IMR-90 (cell line): ENCODE measurements at regions not wholly inside any gene's neighbourhood (a gene's known extent, or its start where the extent isn't known, plus 50 kb on each side); places are given as distances from the start of the nearest gene placed in this dataset.

Experiments used
- ATAC-seq: fragments of 200-7000 bp; cut with Tn5 transposase; 2 replicates; pipeline ENCODE4 v1.9.1; 2020; ENCODE audit warnings: low read depth, mild to moderate bottlenecking, moderate library complexity
- BruUV-seq: library from RNA; stranded (reverse); fragments of 400-500 nt; replicated peaks from 2 replicates; lab custom pipeline; 2021; lab: Mats Ljungman, UMichigan
- CTCF ChIA-PET: fragments of 300-600 bp; formaldehyde crosslinking; extraction: SDS; loops from one replicate; lab custom pipeline; 2021; ENCODE audit warnings: antibody characterized with exemption; lab: Yijun Ruan, JAX
- POLR2A ChIA-PET: fragments of 300-600 bp; sonication (Branson Sonifier 250); formaldehyde crosslinking; loops from one replicate; lab custom pipeline; 2022; ENCODE audit warnings: antibody characterized with exemption; ENCODE audit not compliant: unreplicated experiment; lab: Charles Lee
- DNase-seq: peaks from one replicate; pipeline ENCODE4 v3.0.0; 2013
- H2AFZ ChIP-seq: replicated peaks from 2 replicates; pipeline ENCODE3; 2013; ENCODE audit warnings: low read length, mild to moderate bottlenecking; ENCODE audit not compliant: poor library complexity
- H2AK5ac ChIP-seq: 2 replicates; pipeline ENCODE4 v1.6.1; 2013; ENCODE audit warnings: low read depth, low read length, inconsistent platforms
- H2AK9ac ChIP-seq: replicated peaks from 2 replicates; pipeline ENCODE3; 2013; ENCODE audit warnings: mild to moderate bottlenecking, low read depth, low read length, moderate library complexity; ENCODE audit not compliant: poor library complexity
- H2BK120ac ChIP-seq: 2 replicates; pipeline ENCODE4 v1.6.1; 2013; ENCODE audit warnings: low read depth, low read length, inconsistent platforms
- H2BK15ac ChIP-seq: 3 replicates; pipeline ENCODE4 v1.6.1; 2013; ENCODE audit warnings: low read depth, low read length, inconsistent platforms
- H2BK20ac ChIP-seq: 2 replicates; pipeline ENCODE4 v1.6.1; 2013; ENCODE audit warnings: low read depth, mild to moderate bottlenecking, inconsistent platforms, low read length, moderate library complexity
- H2BK5ac ChIP-seq: 2 replicates; pipeline ENCODE4 v1.6.1; 2013; ENCODE audit warnings: mild to moderate bottlenecking, low read depth, low read length, inconsistent platforms; ENCODE audit not compliant: poor library complexity, severe bottlenecking
- H3K14ac ChIP-seq: replicated peaks from 2 replicates; pipeline ENCODE4 v1.6.1; 2013; ENCODE audit warnings: low read depth, low read length, inconsistent platforms
- H3K18ac ChIP-seq: 2 replicates; pipeline ENCODE4 v1.6.1; 2013; ENCODE audit warnings: low read depth, low read length, control low read depth
- H3K23ac ChIP-seq: 2 replicates; pipeline ENCODE4 v1.6.1; 2013; ENCODE audit warnings: low read depth, low read length, inconsistent platforms
- H3K27ac ChIP-seq: 2 replicates; pipeline ENCODE4 v1.5.1; 2013; ENCODE audit warnings: mild to moderate bottlenecking, control low read depth, low read length; ENCODE audit not compliant: insufficient read depth
- H3K27me3 ChIP-seq: 2 replicates; pipeline ENCODE4 v1.6.1; 2013; ENCODE audit warnings: low read length; ENCODE audit not compliant: control insufficient read depth, insufficient read depth
- H3K36me3 ChIP-seq: 2 replicates; pipeline ENCODE4 v1.6.1; 2013; ENCODE audit warnings: low read length, mixed read lengths; ENCODE audit not compliant: control insufficient read depth, insufficient read depth
- H3K4ac ChIP-seq: 2 replicates; pipeline ENCODE4 v1.6.1; 2013; ENCODE audit warnings: low read depth, low read length, inconsistent platforms
- H3K4me1 ChIP-seq: 2 replicates; pipeline ENCODE4 v1.6.1; 2013; ENCODE audit warnings: low read length, mixed read lengths; ENCODE audit not compliant: control insufficient read depth, insufficient read depth
- H3K4me2 ChIP-seq: 2 replicates; pipeline ENCODE4 v1.6.1; 2013; ENCODE audit warnings: low read depth, mild to moderate bottlenecking, control low read depth, low read length, moderate library complexity
- H3K4me3 ChIP-seq: 2 replicates; pipeline ENCODE4 v1.5.1; 2013; ENCODE audit warnings: low read depth, mild to moderate bottlenecking, control low read depth, low read length, moderate library complexity; ENCODE audit not compliant: insufficient read depth
- H3K56ac ChIP-seq: 2 replicates; pipeline ENCODE4 v1.6.1; 2013; ENCODE audit warnings: low read length, inconsistent platforms; ENCODE audit not compliant: insufficient read depth; ENCODE audit errors: extremely low read depth
- H3K79me1 ChIP-seq, 2 experiments: 2 replicates each; pipeline ENCODE4 v1.6.1; 2013; ENCODE audit warnings: low read length in 2 of 2, inconsistent platforms in 1 of 2, low read depth in 1 of 2
- H3K9ac ChIP-seq: 2 replicates; pipeline ENCODE4 v1.6.1; 2013; ENCODE audit warnings: low read depth, low read length, control low read depth
- H3K9me1 ChIP-seq: 2 replicates; pipeline ENCODE4 v1.6.1; 2013; ENCODE audit warnings: low read length, inconsistent platforms; ENCODE audit not compliant: insufficient read depth
- H3K9me3 ChIP-seq: 2 replicates; pipeline ENCODE4 v1.6.1; 2013; ENCODE audit warnings: low read length; ENCODE audit not compliant: control insufficient read depth, insufficient read depth
- H4K20me1 ChIP-seq: 2 replicates; pipeline ENCODE4 v1.6.1; 2013; ENCODE audit warnings: low read length, inconsistent platforms; ENCODE audit not compliant: insufficient read depth
- H4K5ac ChIP-seq: 2 replicates; pipeline ENCODE4 v1.6.1; 2013; ENCODE audit warnings: mild to moderate bottlenecking, low read depth, low read length, control low read depth
- H4K8ac ChIP-seq, 2 experiments: 2 replicates each; pipeline ENCODE4 v1.6.1; 2013; ENCODE audit warnings: low read depth in 2 of 2, low read length in 2 of 2, control low read depth in 1 of 2, inconsistent platforms in 1 of 2
- H4K91ac ChIP-seq: 2 replicates; pipeline ENCODE4 v1.6.1; 2013; ENCODE audit warnings: low read depth, low read length, inconsistent platforms; ENCODE audit not compliant: insufficient read depth
- BHLHE40 ChIP-seq: fragments of 150-350 bp; IDR thresholded peaks from 2 replicates; pipeline ENCODE4 v1.6.1; 2016; ENCODE audit warnings: mild to moderate bottlenecking, low read depth, low read length
- CEBPB ChIP-seq: IDR thresholded peaks from 2 replicates; pipeline ENCODE4 v1.6.1; 2012; ENCODE audit warnings: low read depth, low read length, improper control_type of control experiment
- CHD1 ChIP-seq: IDR thresholded peaks from 2 replicates; pipeline ENCODE4 v1.6.1; 2012; ENCODE audit warnings: low read depth, low read length, improper control_type of control experiment
- FOS ChIP-seq: fragments of 150-350 bp; IDR thresholded peaks from 2 replicates; pipeline ENCODE4 v1.6.1; 2016; ENCODE audit warnings: low read depth, low read length
- MAZ ChIP-seq: IDR thresholded peaks from 2 replicates; pipeline ENCODE4 v1.6.1; 2012; ENCODE audit warnings: low read depth, mild to moderate bottlenecking, low read length, improper control_type of control experiment, moderate library complexity, borderline replicate concordance
- RAD21 ChIP-seq: IDR thresholded peaks from 2 replicates; pipeline ENCODE4 v1.6.1; 2012; ENCODE audit warnings: low read length, improper control_type of control experiment
- RFX5 ChIP-seq: IDR thresholded peaks from 2 replicates; pipeline ENCODE4 v1.8.0; 2012; ENCODE audit warnings: low read depth, mild to moderate bottlenecking, low read length, moderate library complexity
- WGBS, 2 experiments: methylation state at CpG; one replicate each; pipeline versions ENCODE4 v1.1.5 to v1.1.7; 2013; ENCODE audit warnings: missing lambda C conversion rate in 2 of 2; ENCODE audit not compliant: insufficient read length in 1 of 2; ENCODE audit errors: extremely low coverage in 2 of 2; 5-methylcytosine and 5-hydroxymethylcytosine counted together
- dilution Hi-C: fragments of 300-500 bp; cut with HindIII; formaldehyde crosslinking; loops from one replicate; pipeline ENCODE4 v1.14.3; 2018; ENCODE audit warnings: low sequenced_read_pairs; ENCODE audit not compliant: unreplicated experiment
- in situ Hi-C: fragments of 300-500 bp; cut with MboI; formaldehyde crosslinking; loops from 3 replicates; pipeline ENCODE4 v1.14.3; 2019; ENCODE audit warnings: low sequenced_read_pairs, inconsistent platforms, mixed read lengths
- intact Hi-C: fragments of 100-400 bp; cut with micrococcal nuclease; formaldehyde crosslinking; loops from 2 replicates; pipeline ENCODE4 v1.10.0; 2022

DNA sequence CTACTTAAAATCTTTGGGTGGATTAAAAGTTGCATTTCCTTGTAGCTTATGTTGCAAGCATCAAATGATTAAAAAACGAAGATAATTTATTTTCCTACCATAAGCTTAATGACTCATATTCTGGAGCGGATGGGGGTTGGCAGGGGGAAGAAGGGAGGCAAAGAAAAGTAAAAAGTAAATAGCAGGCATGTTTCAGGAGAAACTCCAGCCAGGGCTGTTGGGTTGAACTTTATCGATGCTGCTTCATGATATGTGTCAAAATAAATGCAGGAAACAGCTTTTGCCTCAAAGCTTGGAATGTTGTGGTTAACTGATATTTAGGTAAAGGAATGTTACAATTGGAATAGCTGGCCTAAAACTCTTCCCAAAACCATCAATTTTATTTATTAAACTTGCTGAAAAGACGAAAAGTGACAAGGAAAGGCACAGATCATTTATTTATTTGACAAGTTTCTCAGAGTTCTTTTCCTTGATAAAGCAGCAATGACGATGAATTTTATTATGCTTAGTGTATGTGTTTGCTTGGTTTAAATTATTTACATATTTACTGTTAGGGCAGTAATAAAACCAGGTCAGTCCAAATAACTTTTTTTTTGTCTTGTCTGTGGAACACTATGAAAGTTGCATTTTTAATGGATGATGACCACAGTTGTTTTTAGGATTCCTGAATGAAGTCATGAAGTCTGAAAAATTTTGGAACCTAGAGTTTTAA is 177.9 kb downstream of the PCSK1 start:
- DNase-seq (peak; percentile 94), ATAC-seq (peak; percentile 83)
- Histone ChIP-seq H3K79me1 (peaks cover 3 to 11% of the 10 kb centered on the region in 2 experiments; a peak in 2 of 4 replicates), H3K9me1 (peaks cover 6% of the 10 kb centered on the region), H3K4me3 (no peak overlapping the region), H3K27me3 (no peaks in the 10 kb centered on the region), H2BK5ac (peak overlapping the region; percentile 100), H3K36me3 (no peaks in the 10 kb centered on the region), H4K91ac (peak overlapping the region; percentile 77; the same call in 1 of the 2 replicates), H2AK9ac (no peak overlapping the region), H2AK5ac (no peak overlapping the region), H3K4me2 (peak overlapping the region; percentile 23; the same call in 1 of the 2 replicates), H3K14ac (no peak overlapping the region), H4K20me1 (no peaks in the 10 kb centered on the region), H2BK120ac (peak overlapping the region; percentile 97; the same call in 1 of the 2 replicates), H3K4me1 (peaks cover 22% of the 10 kb centered on the region), H3K27ac (peak overlapping the region; percentile 98; the same call in 1 of the 2 replicates), H3K9me3 (no peaks in the 10 kb centered on the region), H3K18ac (peak overlapping the region; percentile 100), H3K4ac (peak overlapping the region; percentile 92; the same call in 1 of the 2 replicates), H4K8ac (peak overlapping the region; percentile 55 to 94; a peak in 2 of 4 replicates), H3K23ac (peak overlapping the region; percentile 89; the same call in 1 of the 2 replicates), H3K56ac (peak overlapping the region; percentile 90), H4K5ac (no peak overlapping the region; the same call in 1 of the 2 replicates), H2BK15ac (no peak overlapping the region; the same call in 2 of the 3 replicates), H3K9ac (no peak overlapping the region), H2AFZ (no peak overlapping the region), H2BK20ac (0 out of 2 replicates have a peak overlapping the region, but pooled peaks have one; percentile 88)
- BruUV-seq: no TSS peak
- in situ Hi-C loops: no loop called here
- no peak for TF ChIP-seq CHD1
- peak; percentile 56; the same call in 1 of the 2 replicates for TF ChIP-seq FOS
- peak; percentile 76 for TF ChIP-seq CEBPB
- no peak for TF ChIP-seq RFX5
- TF ChIP-seq RAD21: peak; percentile 26
- TF ChIP-seq MAZ: no peak; the same call in 1 of the 2 replicates
- TF ChIP-seq BHLHE40: peak; percentile 22; the same call in 1 of the 2 replicates
- ChIA-PET POLR2A (interaction anchor here (0.6 kb wide), 1 partner anchor 106 kb away, joined by 3 read pairs; no protein-coding TSS in a partner anchor), CTCF (interaction anchor here (0.6 to 1.0 kb wide), 2 partner anchors 94 to 296 kb away, joined by 3 read pairs; no protein-coding TSS in a partner anchor)
- intact Hi-C loops: loop anchor here (1.0 to 10.0 kb wide), 7 partner anchors 28 to 396 kb away; no protein-coding TSS in a partner anchor
- dilution Hi-C loops: no loop called here
- WGBS, 2 experiments: no CpG with 5 or more reads among the region's 5 CpGs
